Testis (tissue), 2 donors: ENCODE measurements at regions not wholly inside any gene's neighbourhood (a gene's known extent, or its start where the extent isn't known, plus 50 kb on each side); places are given as distances from the start of the nearest gene placed in this dataset.

Source experiments
- DNase-seq: peaks from one replicate; pipeline ENCODE4 v3.0.0-alpha.2; 2019
- H3K27ac ChIP-seq, 2 donors: fragments of 200-600 bp; sonication (generic); one replicate each; pipeline ENCODE4 v1.5.1; 2019
- H3K27me3 ChIP-seq: fragments of 200-600 bp; sonication (generic); one replicate; pipeline ENCODE4 v1.5.1; 2019
- H3K36me3 ChIP-seq: fragments of 200-600 bp; sonication (generic); one replicate; pipeline ENCODE4 v1.5.1; 2017; ENCODE audit warnings: low read depth; ENCODE audit errors: missing control alignments
- H3K4me1 ChIP-seq: fragments of 200-600 bp; sonication (generic); one replicate; pipeline ENCODE4 v1.5.1; 2019
- H3K4me3 ChIP-seq, 2 donors: fragments of 200-600 bp; sonication (generic); one replicate each; pipeline ENCODE4 v1.5.1; 2017 to 2019
- H3K9me3 ChIP-seq: fragments of 200-600 bp; sonication (generic); one replicate; pipeline ENCODE4 v1.5.1; 2017
- POLR2A ChIP-seq: fragments of 450-650 bp; IDR thresholded peaks from one replicate; pipeline ENCODE4 v1.6.1; 2017; ENCODE audit warnings: antibody characterized with exemption, mild to moderate bottlenecking, moderate library complexity
- WGBS, 2 donors: methylation state at CpG; one replicate each; pipeline ENCODE4 v1.1.5; 2018; 5-methylcytosine and 5-hydroxymethylcytosine counted together
- intact Hi-C: fragments of 100-400 bp; cut with DNase I; formaldehyde crosslinking; loops from one replicate; pipeline ENCODE4 v1.15.1; 2023; ENCODE audit warnings: low total_unique reads
- TF ChIP-seq, protein P1 (sequence below), 3 experiments: fragments of 450-650 bp in 2 of 3; fragments of 200-600 bp in 1 of 3; sonication (generic) in 1 of 3; IDR thresholded peaks; one replicate each; pipeline ENCODE4 v1.5.1; 2016 to 2019; ENCODE audit warnings: antibody characterized with exemption in 3 of 3, mild to moderate bottlenecking in 2 of 3, moderate library complexity in 1 of 3

DNA sequence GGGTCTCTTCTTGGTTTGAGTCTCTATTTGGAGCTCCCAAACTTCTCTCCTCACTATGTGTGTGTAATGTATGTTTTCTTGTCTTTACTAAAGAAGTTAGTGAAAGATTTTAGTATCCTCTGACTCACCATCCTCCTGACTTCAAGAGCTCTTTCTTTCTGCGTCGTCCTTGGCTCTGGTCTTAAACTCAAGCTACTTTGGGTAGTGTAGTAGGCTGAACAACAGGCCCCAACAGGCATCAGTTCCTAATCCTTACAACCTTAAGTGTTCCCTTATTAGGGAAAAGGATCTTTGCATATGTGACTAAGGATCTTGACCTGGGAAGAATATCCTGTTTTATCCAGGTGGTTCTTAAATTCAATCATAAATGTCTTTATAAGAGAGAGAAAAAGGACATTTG is 810.2 kb downstream of the MAFB start:
- Histone ChIP-seq H3K4me1 (no peaks in the 10 kb centered on the region), H3K27ac (no peak overlapping the region), H3K9me3 (no peaks in the 10 kb centered on the region), H3K36me3 (no peaks in the 10 kb centered on the region), H3K27me3 (no peaks in the 10 kb centered on the region), H3K4me3 (no peak overlapping the region)
- WGBS, 2 donors = 48 to 73% methylated on average over 2 of the region's 2 CpGs
- TF ChIP-seq, protein P1, sequence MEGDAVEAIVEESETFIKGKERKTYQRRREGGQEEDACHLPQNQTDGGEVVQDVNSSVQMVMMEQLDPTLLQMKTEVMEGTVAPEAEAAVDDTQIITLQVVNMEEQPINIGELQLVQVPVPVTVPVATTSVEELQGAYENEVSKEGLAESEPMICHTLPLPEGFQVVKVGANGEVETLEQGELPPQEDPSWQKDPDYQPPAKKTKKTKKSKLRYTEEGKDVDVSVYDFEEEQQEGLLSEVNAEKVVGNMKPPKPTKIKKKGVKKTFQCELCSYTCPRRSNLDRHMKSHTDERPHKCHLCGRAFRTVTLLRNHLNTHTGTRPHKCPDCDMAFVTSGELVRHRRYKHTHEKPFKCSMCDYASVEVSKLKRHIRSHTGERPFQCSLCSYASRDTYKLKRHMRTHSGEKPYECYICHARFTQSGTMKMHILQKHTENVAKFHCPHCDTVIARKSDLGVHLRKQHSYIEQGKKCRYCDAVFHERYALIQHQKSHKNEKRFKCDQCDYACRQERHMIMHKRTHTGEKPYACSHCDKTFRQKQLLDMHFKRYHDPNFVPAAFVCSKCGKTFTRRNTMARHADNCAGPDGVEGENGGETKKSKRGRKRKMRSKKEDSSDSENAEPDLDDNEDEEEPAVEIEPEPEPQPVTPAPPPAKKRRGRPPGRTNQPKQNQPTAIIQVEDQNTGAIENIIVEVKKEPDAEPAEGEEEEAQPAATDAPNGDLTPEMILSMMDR (IDR thresholded peaks at IDR 0.05) = no peak
- no peak for TF ChIP-seq POLR2A
- intact Hi-C loops = loop anchor here (10.0 kb wide), 1 partner anchor 614 kb away; no protein-coding TSS in a partner anchor
- DNase-seq = no peak

DNA sequence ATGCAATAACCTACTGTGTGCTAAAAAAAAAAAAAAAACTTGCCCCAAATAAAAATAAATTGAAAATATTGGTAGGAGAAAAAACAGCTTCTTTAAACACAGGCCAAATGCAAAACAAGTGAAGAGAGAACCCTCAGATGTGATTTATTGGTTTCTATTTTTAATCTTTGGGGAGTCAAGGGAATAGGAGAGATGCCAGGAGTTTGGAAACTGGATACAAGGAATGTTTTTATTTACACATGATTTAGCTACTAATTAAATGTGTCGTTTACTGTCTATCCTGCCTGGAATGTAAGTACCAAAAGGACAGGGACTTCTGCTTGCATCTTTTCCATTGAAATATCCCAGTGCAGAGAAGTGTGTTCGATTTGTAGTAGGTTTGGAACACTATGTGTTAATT is 810.7 kb downstream of the MAFB start:
- Histone ChIP-seq H3K4me3 (no peak overlapping the region), H3K36me3 (no peaks in the 10 kb centered on the region), H3K27ac (no peak overlapping the region), H3K4me1 (no peaks in the 10 kb centered on the region), H3K27me3 (no peaks in the 10 kb centered on the region), H3K9me3 (no peaks in the 10 kb centered on the region)
- no peak for TF ChIP-seq POLR2A
- TF ChIP-seq, protein P1 (IDR thresholded peaks at IDR 0.05) = no peak
- 56 to 71% methylated on average over 2 of the region's 2 CpGs for WGBS, 2 donors
- DNase-seq = no peak
- intact Hi-C loops = loop anchor here (10.0 kb wide), 1 partner anchor 614 kb away; no protein-coding TSS in a partner anchor

GRCh38 chr20:39877788-39878187 is 811.2 kb downstream of the MAFB start:
- Histone ChIP-seq H3K27ac (no peak overlapping the region), H3K4me1 (no peaks in the 10 kb centered on the region), H3K27me3 (no peaks in the 10 kb centered on the region), H3K36me3 (no peaks in the 10 kb centered on the region), H3K4me3 (no peak overlapping the region), H3K9me3 (no peaks in the 10 kb centered on the region)
- TF ChIP-seq, protein P1 (IDR thresholded peaks at IDR 0.05) = no peak
- no peak for TF ChIP-seq POLR2A
- intact Hi-C loops = loop anchor here (10.0 kb wide), 1 partner anchor 613 kb away; no protein-coding TSS in a partner anchor
- 65 to 78% methylated on average over 2 of the region's 2 CpGs for WGBS, 2 donors
- no peak for DNase-seq

- TF ChIP-seq, protein P1 (IDR thresholded peaks at IDR 0.05) = no peak
- no peak for TF ChIP-seq POLR2A
- Histone ChIP-seq H3K9me3 (no peaks in the 10 kb centered on the region), H3K4me3 (no peak overlapping the region), H3K27me3 (no peaks in the 10 kb centered on the region), H3K36me3 (no peaks in the 10 kb centered on the region), H3K4me1 (no peaks in the 10 kb centered on the region), H3K27ac (no peak overlapping the region)
- DNase-seq = no peak
- 61 to 69% methylated on average over 10 of the region's 10 CpGs for WGBS, 2 donors
- intact Hi-C loops = loop anchor here (10.0 kb wide), 1 partner anchor 612 kb away; no protein-coding TSS in a partner anchor
Observed at GRCh38 chr20:39876976-39877635, 811.9 kb downstream of the MAFB start.
